ENCODE measurements at regions not wholly inside any gene's neighbourhood (a gene's known extent, or its start where the extent isn't known, plus 50 kb on each side); places are given as distances from the start of the nearest gene placed in this dataset.

- ChIA-PET POLR2A (ENCODE audit: low non-redundant PET) (interaction anchor here (0.5 kb wide), 1 partner anchor 1301 kb away, joined by 4 read pairs; no protein-coding TSS in a partner anchor), CTCF (no interaction called here)
- no peaks in the 10 kb centered on the region for H3K4me1 ChIP-seq (ENCODE audit: insufficient read depth, low read length, poor library complexity, severe bottlenecking)
- H3K36me3 ChIP-seq (ENCODE audit: insufficient read depth, low read length, poor library complexity, severe bottlenecking), result no peaks in the 10 kb centered on the region
- H3K27ac ChIP-seq (ENCODE audit: low read depth, low read length, poor library complexity, severe bottlenecking), result no peak overlapping the region
- no peak for TF ChIP-seq EZH2 (IDR thresholded peaks at IDR 0.05; ENCODE audit: borderline replicate concordance, low read depth, low read length, poor library complexity, severe bottlenecking)
- intact Hi-C loops (cut with micrococcal nuclease; ENCODE audit: unreplicated experiment), result no loop called here
- BruUV-seq (replicated peaks), result no TSS peak
- H3K4me3 ChIP-seq (ENCODE audit: low read depth, low read length, poor library complexity, severe bottlenecking), result no peak overlapping the region
- no peak for DNase-seq (ENCODE audit: low spot score)
- H3K9me3 ChIP-seq (ENCODE audit: low read depth, low read length, poor library complexity, severe bottlenecking), result no peaks in the 10 kb centered on the region
- H3K27me3 ChIP-seq (replicated peaks; ENCODE audit: insufficient read depth, low read depth, low read length, poor library complexity), result no peaks in the 10 kb centered on the region
These were observed 95.7 kb upstream of the GGTLC1 start for GRCh38 chr20:24084281-24084680.

DNA sequence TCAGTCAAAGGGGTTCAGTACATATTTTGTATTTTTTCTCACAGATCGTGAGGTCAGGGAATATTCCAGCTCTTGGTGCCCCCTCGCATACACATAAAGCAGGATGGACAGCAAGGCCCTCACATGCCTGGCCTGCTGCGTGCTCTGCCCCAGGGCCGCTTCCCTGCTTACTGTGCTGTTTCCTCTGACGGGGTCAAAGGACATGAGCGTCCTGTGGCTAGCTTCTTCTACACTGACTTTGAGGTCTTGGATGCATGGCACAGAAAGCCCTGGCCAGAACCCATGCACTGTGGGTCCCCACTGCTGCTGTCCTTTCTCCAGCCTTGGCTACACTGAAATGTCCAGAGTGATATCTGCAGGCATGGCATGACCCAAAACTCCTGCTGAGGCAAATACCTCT lies 92.5 kb upstream of the GGTLC1 start:
- DNase-seq (ENCODE audit: low spot score), result no peak
- ChIA-PET POLR2A (ENCODE audit: low non-redundant PET) (no interaction called here), CTCF (no interaction called here)
- TF ChIP-seq, protein P1, sequence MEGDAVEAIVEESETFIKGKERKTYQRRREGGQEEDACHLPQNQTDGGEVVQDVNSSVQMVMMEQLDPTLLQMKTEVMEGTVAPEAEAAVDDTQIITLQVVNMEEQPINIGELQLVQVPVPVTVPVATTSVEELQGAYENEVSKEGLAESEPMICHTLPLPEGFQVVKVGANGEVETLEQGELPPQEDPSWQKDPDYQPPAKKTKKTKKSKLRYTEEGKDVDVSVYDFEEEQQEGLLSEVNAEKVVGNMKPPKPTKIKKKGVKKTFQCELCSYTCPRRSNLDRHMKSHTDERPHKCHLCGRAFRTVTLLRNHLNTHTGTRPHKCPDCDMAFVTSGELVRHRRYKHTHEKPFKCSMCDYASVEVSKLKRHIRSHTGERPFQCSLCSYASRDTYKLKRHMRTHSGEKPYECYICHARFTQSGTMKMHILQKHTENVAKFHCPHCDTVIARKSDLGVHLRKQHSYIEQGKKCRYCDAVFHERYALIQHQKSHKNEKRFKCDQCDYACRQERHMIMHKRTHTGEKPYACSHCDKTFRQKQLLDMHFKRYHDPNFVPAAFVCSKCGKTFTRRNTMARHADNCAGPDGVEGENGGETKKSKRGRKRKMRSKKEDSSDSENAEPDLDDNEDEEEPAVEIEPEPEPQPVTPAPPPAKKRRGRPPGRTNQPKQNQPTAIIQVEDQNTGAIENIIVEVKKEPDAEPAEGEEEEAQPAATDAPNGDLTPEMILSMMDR (conservative IDR thresholded peaks at IDR 0.05; ENCODE audit: low read depth, low read length), result no peak
- no peaks in the 10 kb centered on the region for H3K27me3 ChIP-seq (replicated peaks; ENCODE audit: insufficient read depth, low read depth, low read length, poor library complexity)
- no peaks in the 10 kb centered on the region for H3K36me3 ChIP-seq (ENCODE audit: insufficient read depth, low read length, poor library complexity, severe bottlenecking)
- H3K4me1 ChIP-seq (ENCODE audit: insufficient read depth, low read length, poor library complexity, severe bottlenecking), result no peaks in the 10 kb centered on the region
- H3K9me3 ChIP-seq (ENCODE audit: low read depth, low read length, poor library complexity, severe bottlenecking), result no peaks in the 10 kb centered on the region
- BruUV-seq (replicated peaks), result no TSS peak
- H3K27ac ChIP-seq (ENCODE audit: low read depth, low read length, poor library complexity, severe bottlenecking), result no peak overlapping the region
- intact Hi-C loops (cut with micrococcal nuclease; ENCODE audit: unreplicated experiment), result no loop called here
- H3K4me3 ChIP-seq (ENCODE audit: low read depth, low read length, poor library complexity, severe bottlenecking), result no peak overlapping the region

GRCh38 chr20:24079661-24080412 lies 91.3 kb upstream of the GGTLC1 start:
- TF ChIP-seq, protein P1 (conservative IDR thresholded peaks at IDR 0.05; ENCODE audit: low read depth, low read length), result no peak
- TF ChIP-seq EZH2 (IDR thresholded peaks at IDR 0.05; ENCODE audit: borderline replicate concordance, low read depth, low read length, poor library complexity, severe bottlenecking), result no peak
- H3K27me3 ChIP-seq (replicated peaks; ENCODE audit: insufficient read depth, low read depth, low read length, poor library complexity), result no peaks in the 10 kb centered on the region
- POLR2A ChIA-PET (ENCODE audit: low non-redundant PET), result interaction anchor here (0.6 kb wide), 1 partner anchor 47 kb away, joined by 3 read pairs; no protein-coding TSS in a partner anchor
- BruUV-seq (replicated peaks), result no TSS peak
- H3K4me3 ChIP-seq (ENCODE audit: low read depth, low read length, poor library complexity, severe bottlenecking), result no peak overlapping the region
- intact Hi-C loops (cut with micrococcal nuclease; ENCODE audit: unreplicated experiment), result no loop called here
- CTCF ChIA-PET, result no interaction called here
- H3K36me3 ChIP-seq (ENCODE audit: insufficient read depth, low read length, poor library complexity, severe bottlenecking), result no peaks in the 10 kb centered on the region
- DNase-seq (ENCODE audit: low spot score), result no peak
- H3K9me3 ChIP-seq (ENCODE audit: low read depth, low read length, poor library complexity, severe bottlenecking), result no peaks in the 10 kb centered on the region
- H3K4me1 ChIP-seq (ENCODE audit: insufficient read depth, low read length, poor library complexity, severe bottlenecking), result no peaks in the 10 kb centered on the region
- no peak overlapping the region for H3K27ac ChIP-seq (ENCODE audit: low read depth, low read length, poor library complexity, severe bottlenecking)

DNA sequence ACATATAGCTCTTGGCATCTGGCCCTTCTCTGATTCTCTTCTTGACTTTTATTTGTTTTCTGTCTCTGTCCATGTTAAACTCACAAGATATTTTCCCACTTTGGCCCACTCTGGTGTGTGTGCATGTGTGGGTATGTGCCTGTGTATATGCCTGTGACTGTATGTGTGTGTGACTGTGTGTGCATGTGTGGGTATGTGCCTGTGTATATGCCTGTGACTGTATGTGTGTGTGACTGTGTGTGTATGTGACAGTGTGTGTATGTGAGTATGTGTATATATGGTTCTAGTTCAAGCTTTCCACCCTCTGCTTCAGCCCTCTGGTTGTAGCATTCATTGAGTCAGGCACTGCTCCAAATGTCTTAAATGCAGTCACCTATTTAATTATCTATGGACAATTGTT lies 88.6 kb upstream of the GGTLC1 start:
- no peak for DNase-seq (ENCODE audit: low spot score)
- no peaks in the 10 kb centered on the region for H3K27me3 ChIP-seq (replicated peaks; ENCODE audit: insufficient read depth, low read depth, low read length, poor library complexity)
- TF ChIP-seq, protein P1 (conservative IDR thresholded peaks at IDR 0.05; ENCODE audit: low read depth, low read length), result no peak
- no peak for TF ChIP-seq EZH2 (IDR thresholded peaks at IDR 0.05; ENCODE audit: borderline replicate concordance, low read depth, low read length, poor library complexity, severe bottlenecking)
- no peak overlapping the region for H3K4me3 ChIP-seq (ENCODE audit: low read depth, low read length, poor library complexity, severe bottlenecking)
- intact Hi-C loops (cut with micrococcal nuclease; ENCODE audit: unreplicated experiment), result no loop called here
- CTCF ChIA-PET, result no interaction called here
- H3K27ac ChIP-seq (ENCODE audit: low read depth, low read length, poor library complexity, severe bottlenecking), result no peak overlapping the region
- H3K36me3 ChIP-seq (ENCODE audit: insufficient read depth, low read length, poor library complexity, severe bottlenecking), result no peaks in the 10 kb centered on the region
- no peaks in the 10 kb centered on the region for H3K4me1 ChIP-seq (ENCODE audit: insufficient read depth, low read length, poor library complexity, severe bottlenecking)
- H3K9me3 ChIP-seq (ENCODE audit: low read depth, low read length, poor library complexity, severe bottlenecking), result no peaks in the 10 kb centered on the region
- POLR2A ChIA-PET (ENCODE audit: low non-redundant PET), result interaction anchor here (0.6 kb wide), 1 partner anchor 476 kb away, joined by 3 read pairs; no protein-coding TSS in a partner anchor
- BruUV-seq (replicated peaks), result no TSS peak

Data from A673 (cell line).